H9 (cell line): ENCODE measurements at regions not wholly inside any gene's neighbourhood (a gene's known extent, or its start where the extent isn't known, plus 50 kb on each side); places are given as distances from the start of the nearest gene placed in this dataset.

Experiments used
- DNase-seq: peaks from one replicate; pipeline ENCODE4 v3.0.0-alpha.2; 2017
- H2AFZ ChIP-seq: one replicate; pipeline ENCODE4 v1.6.1; 2013; ENCODE audit warnings: mild to moderate bottlenecking, low read length, control low read depth, moderate library complexity
- H2AK5ac ChIP-seq: 2 replicates; pipeline ENCODE4 v1.6.1; 2013; ENCODE audit warnings: low read length, control low read depth, mixed read lengths; ENCODE audit not compliant: insufficient read length
- H2BK120ac ChIP-seq: one replicate; pipeline ENCODE4 v1.6.1; 2013; ENCODE audit warnings: low read depth, mild to moderate bottlenecking, low read length, control low read depth, inconsistent platforms; ENCODE audit not compliant: poor library complexity, severe bottlenecking
- H2BK12ac ChIP-seq: 2 replicates; pipeline ENCODE4 v1.6.1; 2013; ENCODE audit warnings: low read length, control low read depth, mixed read lengths, low read depth; ENCODE audit not compliant: insufficient read length
- H2BK15ac ChIP-seq: 2 replicates; pipeline ENCODE4 v1.6.1; 2013; ENCODE audit warnings: low read depth, low read length, control low read depth
- H2BK20ac ChIP-seq: one replicate; pipeline ENCODE4 v1.6.1; 2013; ENCODE audit warnings: low read depth, mild to moderate bottlenecking, low read length, control low read depth, inconsistent platforms; ENCODE audit not compliant: poor library complexity, severe bottlenecking
- H2BK5ac ChIP-seq: 2 replicates; pipeline ENCODE4 v1.6.1; 2013; ENCODE audit warnings: low read length, control low read depth, mixed read lengths; ENCODE audit not compliant: insufficient read length
- H3K14ac ChIP-seq: 2 replicates; pipeline ENCODE4 v1.6.1; 2013; ENCODE audit warnings: low read length, control low read depth; ENCODE audit not compliant: insufficient read depth
- H3K18ac ChIP-seq: 2 replicates; pipeline ENCODE4 v1.6.1; 2013; ENCODE audit warnings: low read depth, mild to moderate bottlenecking, mixed read lengths, low read length, control low read depth; ENCODE audit not compliant: insufficient read length
- H3K23ac ChIP-seq: 2 replicates; pipeline ENCODE4 v1.6.1; 2013; ENCODE audit warnings: low read length, control low read depth, mixed read lengths, low read depth; ENCODE audit not compliant: insufficient read length
- H3K23me2 ChIP-seq: 2 replicates; pipeline ENCODE4 v1.6.1; 2013; ENCODE audit warnings: low read depth, mild to moderate bottlenecking, mixed read lengths, low read length, control low read depth; ENCODE audit not compliant: insufficient read length, poor library complexity, severe bottlenecking
- H3K27ac ChIP-seq: 2 replicates; pipeline ENCODE4 v1.5.1; 2013; ENCODE audit warnings: low read length, control low read depth, mixed read lengths, low read depth; ENCODE audit not compliant: insufficient read length
- H3K27me3 ChIP-seq: 2 replicates; pipeline ENCODE4 v1.6.1; 2013; ENCODE audit warnings: low read length, control low read depth, inconsistent platforms; ENCODE audit not compliant: insufficient read depth
- H3K4ac ChIP-seq: 2 replicates; pipeline ENCODE4 v1.6.1; 2013; ENCODE audit warnings: low read depth, mild to moderate bottlenecking, control low read depth, inconsistent platforms, low read length, moderate library complexity
- H3K4me1 ChIP-seq: 2 replicates; pipeline ENCODE4 v1.6.1; 2013; ENCODE audit warnings: low read length, control low read depth, inconsistent platforms; ENCODE audit not compliant: insufficient read depth
- H3K4me2 ChIP-seq: 2 replicates; pipeline ENCODE4 v1.6.1; 2013; ENCODE audit warnings: low read length, control low read depth, mixed read lengths; ENCODE audit not compliant: insufficient read length, insufficient read depth
- H3K56ac ChIP-seq: 2 replicates; pipeline ENCODE4 v1.6.1; 2013; ENCODE audit warnings: low read depth, mild to moderate bottlenecking, mixed read lengths, low read length, control low read depth; ENCODE audit not compliant: insufficient read length
- H3K79me1 ChIP-seq: 2 replicates; pipeline ENCODE4 v1.6.1; 2013; ENCODE audit warnings: low read depth, mild to moderate bottlenecking, moderate library complexity, low read length, control low read depth, inconsistent platforms; ENCODE audit not compliant: insufficient read depth, poor library complexity, severe bottlenecking
- H3K79me2 ChIP-seq: 2 replicates; pipeline ENCODE4 v1.6.1; 2013; ENCODE audit warnings: low read length, control low read depth, inconsistent platforms; ENCODE audit not compliant: insufficient read depth
- H3K9ac ChIP-seq: 2 replicates; pipeline ENCODE4 v1.6.1; 2013; ENCODE audit warnings: low read length, control low read depth, mixed read lengths; ENCODE audit not compliant: insufficient read length; ENCODE audit errors: extremely low read depth
- H3K9me3 ChIP-seq: one replicate; pipeline ENCODE4 v1.6.1; 2013; ENCODE audit warnings: low read depth, low read length, inconsistent platforms; ENCODE audit not compliant: control insufficient read depth
- H3T11ph ChIP-seq: one replicate; pipeline ENCODE4 v1.6.1; 2013; ENCODE audit warnings: mild to moderate bottlenecking, low read length, control low read depth, inconsistent platforms
- H4K20me1 ChIP-seq: one replicate; pipeline ENCODE4 v1.6.1; 2013; ENCODE audit not compliant: control insufficient read depth, insufficient read length, insufficient read depth
- H4K5ac ChIP-seq: 2 replicates; pipeline ENCODE4 v1.6.1; 2013; ENCODE audit warnings: low read depth, mild to moderate bottlenecking, mixed read lengths, low read length, control low read depth; ENCODE audit not compliant: insufficient read length
- H4K8ac ChIP-seq: replicated peaks from 2 replicates; pipeline ENCODE4 v1.6.1; 2013; ENCODE audit warnings: low read length, control low read depth, mixed read lengths, low read depth; ENCODE audit not compliant: insufficient read length
- H4K91ac ChIP-seq: 2 replicates; pipeline ENCODE4 v1.6.1; 2013; ENCODE audit warnings: low read depth, mild to moderate bottlenecking, moderate library complexity, mixed read lengths, low read length, control low read depth; ENCODE audit not compliant: insufficient read length
- H3K27ac Mint-ChIP-seq, 3 experiments: 2 replicates in 2 of 3; 3 replicates in 1 of 3; pipeline ENCODE4 v1.8.0; 2020 to 2021; ENCODE audit warnings: mixed read lengths in 3 of 3, mild to moderate bottlenecking in 1 of 3, moderate library complexity in 1 of 3
- H3K27me3 Mint-ChIP-seq: 2 replicates; pipeline ENCODE4 v1.8.0; 2021; ENCODE audit warnings: low read depth, mild to moderate bottlenecking, moderate library complexity, mixed read lengths
- H3K36me3 Mint-ChIP-seq, 3 experiments: 2 replicates in 2 of 3; 3 replicates in 1 of 3; pipeline ENCODE4 v1.8.0; 2020 to 2021; ENCODE audit warnings: low read depth in 3 of 3, mixed read lengths in 3 of 3; ENCODE audit not compliant: insufficient read depth in 1 of 3
- H3K4me1 Mint-ChIP-seq, 2 experiments: 2 replicates each; pipeline ENCODE4 v1.8.0; 2020; ENCODE audit warnings: mixed read lengths in 2 of 2
- H3K4me3 Mint-ChIP-seq, 2 experiments: 2 replicates in 1 of 2; 3 replicates in 1 of 2; pipeline ENCODE4 v1.8.0; 2020 to 2021; ENCODE audit warnings: mild to moderate bottlenecking in 2 of 2, mixed read lengths in 2 of 2, moderate library complexity in 1 of 2
- H3K9me3 Mint-ChIP-seq, 2 experiments: 2 replicates in 1 of 2; 3 replicates in 1 of 2; pipeline ENCODE4 v1.8.0; 2020; ENCODE audit warnings: mild to moderate bottlenecking in 2 of 2, mixed read lengths in 2 of 2, moderate library complexity in 1 of 2
- WGBS: extraction: QIAGEN DNeasy Blood & Tissue Kit; methylation state at CpG from one replicate; pipeline ENCODE4 v1.1.7; 2013; ENCODE audit warnings: missing lambda C conversion rate, low lambda C conversion rate, mixed read lengths; ENCODE audit not compliant: insufficient read length; ENCODE audit errors: extremely low coverage; 5-methylcytosine and 5-hydroxymethylcytosine counted together
- TF ChIP-seq, protein P1 (sequence below): fragments of 200-600 bp; sonication (generic); conservative IDR thresholded peaks from 3 replicates; pipeline ENCODE4 v1.8.0; 2021; ENCODE audit warnings: antibody characterized with exemption, mild to moderate bottlenecking

DNA sequence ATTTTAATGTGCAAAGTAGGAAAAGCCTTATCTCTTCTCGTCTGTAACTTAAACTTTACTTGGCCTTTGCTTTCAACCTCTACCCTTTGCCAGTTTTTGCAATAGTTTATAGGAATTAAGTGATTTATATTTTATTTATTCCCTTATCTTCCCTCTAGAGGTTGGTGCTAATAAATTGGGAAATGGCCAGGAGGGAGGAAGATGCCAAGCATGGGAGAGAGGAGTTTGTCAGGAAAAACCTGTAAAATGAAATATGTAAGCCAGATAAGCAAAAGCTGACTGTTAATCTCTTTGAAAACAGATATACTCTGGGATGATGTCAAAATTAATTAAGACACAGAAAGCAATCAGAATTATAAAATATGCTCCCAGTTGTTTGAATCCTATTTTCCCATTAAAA lies 484.5 kb downstream of the NR2F1-AS1 start:
- no CpG with 5 or more reads among the region's 1 CpG for WGBS
- no peak overlapping the region for H2BK20ac ChIP-seq
- no peaks in the 10 kb centered on the region for H3K4me1 ChIP-seq
- H3K79me2 ChIP-seq: no peaks in the 10 kb centered on the region
- H4K20me1 ChIP-seq: no peaks in the 10 kb centered on the region
- H4K91ac ChIP-seq: no peak overlapping the region
- H3T11ph ChIP-seq: no peak overlapping the region
- H2AFZ ChIP-seq: no peak overlapping the region
- H2BK12ac ChIP-seq: no peak overlapping the region
- Mint-ChIP-seq H3K4me1 (no peaks in the 10 kb centered on the region), H3K36me3 (no peaks in the 10 kb centered on the region), H3K9me3 (peaks cover 2% of the 10 kb centered on the region in 2 experiments; a peak in 3 of 5 replicates), H3K4me3 (no peak overlapping the region), H3K27ac (no peak overlapping the region), H3K27me3 (no peaks in the 10 kb centered on the region; the same call in 1 of the 2 replicates)
- H3K23me2 ChIP-seq: no peaks in the 10 kb centered on the region
- no peak overlapping the region for H3K9ac ChIP-seq
- H2BK15ac ChIP-seq: no peak overlapping the region
- H2AK5ac ChIP-seq: no peak overlapping the region
- no peaks in the 10 kb centered on the region for H3K79me1 ChIP-seq
- H3K9me3 ChIP-seq: no peaks in the 10 kb centered on the region
- H3K27me3 ChIP-seq: no peaks in the 10 kb centered on the region
- no peak overlapping the region for H4K8ac ChIP-seq
- no peak overlapping the region for H3K14ac ChIP-seq
- no peak overlapping the region for H3K23ac ChIP-seq
- H2BK120ac ChIP-seq: no peak overlapping the region
- no peak overlapping the region for H4K5ac ChIP-seq
- H3K4me2 ChIP-seq: no peak overlapping the region
- TF ChIP-seq, protein P1, sequence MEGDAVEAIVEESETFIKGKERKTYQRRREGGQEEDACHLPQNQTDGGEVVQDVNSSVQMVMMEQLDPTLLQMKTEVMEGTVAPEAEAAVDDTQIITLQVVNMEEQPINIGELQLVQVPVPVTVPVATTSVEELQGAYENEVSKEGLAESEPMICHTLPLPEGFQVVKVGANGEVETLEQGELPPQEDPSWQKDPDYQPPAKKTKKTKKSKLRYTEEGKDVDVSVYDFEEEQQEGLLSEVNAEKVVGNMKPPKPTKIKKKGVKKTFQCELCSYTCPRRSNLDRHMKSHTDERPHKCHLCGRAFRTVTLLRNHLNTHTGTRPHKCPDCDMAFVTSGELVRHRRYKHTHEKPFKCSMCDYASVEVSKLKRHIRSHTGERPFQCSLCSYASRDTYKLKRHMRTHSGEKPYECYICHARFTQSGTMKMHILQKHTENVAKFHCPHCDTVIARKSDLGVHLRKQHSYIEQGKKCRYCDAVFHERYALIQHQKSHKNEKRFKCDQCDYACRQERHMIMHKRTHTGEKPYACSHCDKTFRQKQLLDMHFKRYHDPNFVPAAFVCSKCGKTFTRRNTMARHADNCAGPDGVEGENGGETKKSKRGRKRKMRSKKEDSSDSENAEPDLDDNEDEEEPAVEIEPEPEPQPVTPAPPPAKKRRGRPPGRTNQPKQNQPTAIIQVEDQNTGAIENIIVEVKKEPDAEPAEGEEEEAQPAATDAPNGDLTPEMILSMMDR: no peak
- H3K56ac ChIP-seq: no peak overlapping the region
- H2BK5ac ChIP-seq: no peak overlapping the region
- DNase-seq: no peak
- no peak overlapping the region for H3K18ac ChIP-seq
- H3K4ac ChIP-seq: no peak overlapping the region
- H3K27ac ChIP-seq: no peak overlapping the region
